K562 (cell line): ENCODE measurements at regions not wholly inside any gene's neighbourhood (a gene's known extent, or its start where the extent isn't known, plus 50 kb on each side); places are given as distances from the start of the nearest gene placed in this dataset.

Experiments
- ATAC-seq: fragments of 200-7000 bp; cut with Tn5 transposase; 3 replicates; pipeline ENCODE4 v1.9.1; 2020; ENCODE audit warnings: moderate library complexity
- BruUV-seq: library from RNA; stranded (reverse); fragments of 400-500 nt; replicated peaks from 2 replicates; lab custom pipeline; 2021; lab: Mats Ljungman, UMichigan
- CTCF ChIA-PET: fragments of 300-600 bp; formaldehyde crosslinking; extraction: SDS; loops from one replicate; lab custom pipeline; 2021; ENCODE audit warnings: low intra/inter-chr PET ratio; lab: Yijun Ruan, JAX
- POLR2A ChIA-PET: fragments of 300-600, 350-650 bp; sonication (Branson Sonifier 250); formaldehyde crosslinking; extraction: SDS; loops from one replicate; lab custom pipeline; 2021; ENCODE audit warnings: antibody characterized with exemption, inconsistent platforms; lab: Yijun Ruan, JAX
- DNase-seq, 4 experiments: peaks; one replicate each; pipeline versions ENCODE4 v3.0.0 to v3.0.0-alpha.2; 2011 to 2018; ENCODE audit warnings: low spot score in 3 of 4, mixed read lengths in 3 of 4; ENCODE audit errors: extremely low read depth in 1 of 4
- FAIRE-seq: peaks from 2 replicates; lab custom pipeline; 2011; peaks lifted over from hg19 to GRCh38; lab: Jason Lieb, UNC
- H2AFZ ChIP-seq: 2 replicates; pipeline ENCODE4 v1.6.0; 2011; ENCODE audit warnings: low read depth, low read length, control low read depth, inconsistent platforms
- H3K27ac ChIP-seq: fragments of 200-600 bp; 3 replicates; pipeline ENCODE4 v1.8.0; 2011; ENCODE audit warnings: low read depth, mild to moderate bottlenecking, control low read depth, inconsistent platforms, low read length, moderate library complexity, mixed read lengths; ENCODE audit errors: extremely low read depth
- H3K27me3 ChIP-seq, 2 experiments: fragments of 300-600 bp in 1 of 2; 2 replicates in 1 of 2; 3 replicates in 1 of 2; pipeline versions ENCODE4 v1.6.0 to v1.8.0; 2011; ENCODE audit warnings: inconsistent platforms in 2 of 2, low read length in 2 of 2, mild to moderate bottlenecking in 1 of 2, mixed read lengths in 1 of 2, moderate library complexity in 1 of 2; ENCODE audit not compliant: control insufficient read depth in 2 of 2, insufficient read depth in 2 of 2
- H3K36me3 ChIP-seq: fragments of 300-600 bp; 3 replicates; pipeline ENCODE4 v1.8.0; 2011; ENCODE audit warnings: mild to moderate bottlenecking, low read length, inconsistent platforms; ENCODE audit not compliant: control insufficient read depth, insufficient read depth
- H3K4me1 ChIP-seq, 2 experiments: fragments of 200-600 bp in 1 of 2; replicated peaks in 1 of 2; 2 replicates in 1 of 2; 3 replicates in 1 of 2; pipeline versions ENCODE4 v1.5.1 to v1.8.0; 2011; ENCODE audit warnings: inconsistent platforms in 2 of 2, low read length in 2 of 2, mild to moderate bottlenecking in 1 of 2, mixed read lengths in 1 of 2, moderate library complexity in 1 of 2; ENCODE audit not compliant: control insufficient read depth in 2 of 2, insufficient read depth in 2 of 2
- H3K4me2 ChIP-seq: 2 replicates; pipeline ENCODE4 v1.6.1; 2011; ENCODE audit warnings: low read length, control low read depth, inconsistent platforms, mixed read lengths; ENCODE audit not compliant: insufficient read depth
- H3K4me3 ChIP-seq: fragments of 200-600 bp; sonication (generic), shearing (Covaris generic); 2 replicates; pipeline ENCODE4 v1.5.1; 2016; ENCODE audit warnings: control low read depth, inconsistent platforms
- H3K79me2 ChIP-seq: fragments of 200-600 bp; 3 replicates; pipeline ENCODE4 v1.8.0; 2011; ENCODE audit warnings: low read length, inconsistent platforms; ENCODE audit not compliant: control insufficient read depth, insufficient read depth
- H3K9ac ChIP-seq, 2 experiments: 2 replicates each; pipeline versions ENCODE4 v1.6.0 to v1.6.1; 2011; ENCODE audit warnings: low read depth in 2 of 2, low read length in 2 of 2, control low read depth in 1 of 2, inconsistent platforms in 1 of 2, mild to moderate bottlenecking in 1 of 2, mixed read lengths in 1 of 2; ENCODE audit not compliant: insufficient read depth in 1 of 2
- H3K9me1 ChIP-seq: one replicate; pipeline ENCODE4 v1.6.0; 2011; ENCODE audit warnings: inconsistent platforms, mild to moderate bottlenecking, low read length, moderate library complexity; ENCODE audit not compliant: control insufficient read depth, insufficient read depth
- H3K9me3 ChIP-seq: replicated peaks from 2 replicates; pipeline ENCODE4 v1.5.1; 2011; ENCODE audit warnings: low read depth, low read length, inconsistent platforms; ENCODE audit not compliant: control insufficient read depth, insufficient read depth
- H4K20me1 ChIP-seq: replicated peaks from 2 replicates; pipeline ENCODE4 v1.6.1; 2011; ENCODE audit warnings: low read length, inconsistent platforms, mixed read lengths; ENCODE audit not compliant: control insufficient read depth, insufficient read depth
- BMI1 ChIP-seq: fragments of 150-350 bp; IDR thresholded peaks from 2 replicates; pipeline ENCODE4 v1.6.1; 2014; ENCODE audit warnings: low read length
- ELF1 ChIP-seq: fragments of 200-800 bp; sonication (Bioruptor generic); IDR thresholded peaks from 2 replicates; pipeline ENCODE4 v1.6.1; 2016; ENCODE audit warnings: missing genetic modification characterization, missing compliant biosample characterization
- EZH2 ChIP-seq: IDR thresholded peaks from 2 replicates; pipeline ENCODE4 v1.6.1; 2012; ENCODE audit warnings: low read depth, mild to moderate bottlenecking, inconsistent platforms, low read length, borderline replicate concordance
- GATAD2A ChIP-seq: fragments of 450-650 bp; IDR thresholded peaks from 2 replicates; pipeline ENCODE4 v1.6.1; 2017
- MTF1 ChIP-seq: fragments of 250-450 bp; sonication (Bioruptor Pico); IDR thresholded peaks from 2 replicates; pipeline ENCODE4 v1.9.0; 2021; ENCODE audit warnings: moderate library complexity, mild to moderate bottlenecking, inconsistent platforms, borderline replicate concordance
- NFYB ChIP-seq: IDR thresholded peaks from 2 replicates; pipeline ENCODE4 v1.6.1; 2011; ENCODE audit warnings: mild to moderate bottlenecking, moderate library complexity; ENCODE audit not compliant: insufficient read length; ENCODE audit errors: extremely low read depth
- ZC3H11A ChIP-seq: IDR thresholded peaks from 2 replicates; pipeline ENCODE4 v1.6.1; 2012; ENCODE audit warnings: low read depth, low read length, improper control_type of control experiment
- WGBS: fragments of 100-300 bp; shearing (Covaris generic); methylation state at CpG from one replicate; pipeline ENCODE4 v1.1.6; 2016; ENCODE audit warnings: low coverage, mixed read lengths; ENCODE audit not compliant: insufficient coverage; ENCODE audit errors: missing lambda C conversion rate; 5-methylcytosine and 5-hydroxymethylcytosine counted together
- in situ Hi-C: fragments of 300-500 bp; cut with MboI; formaldehyde crosslinking; loops from 4 replicates; pipeline ENCODE4 v1.15.0; 2018; ENCODE audit warnings: inconsistent platforms, mixed read lengths
- intact Hi-C: fragments of 100-400 bp; cut with micrococcal nuclease; formaldehyde crosslinking; loops from 2 replicates; pipeline ENCODE4 v1.14.2; 2022
- TF ChIP-seq, protein P1 (sequence below): IDR thresholded peaks from 3 replicates; pipeline ENCODE4 v1.6.1; 2011; ENCODE audit warnings: borderline replicate concordance, mild to moderate bottlenecking; ENCODE audit not compliant: insufficient read length, insufficient read depth
- TF ChIP-seq, protein P2 (sequence below): fragments of 200-600 bp; sonication (generic); IDR thresholded peaks from one replicate; pipeline ENCODE4 v1.6.1; 2012; ENCODE audit warnings: mild to moderate bottlenecking, low read depth, low read length, inconsistent platforms

DNA sequence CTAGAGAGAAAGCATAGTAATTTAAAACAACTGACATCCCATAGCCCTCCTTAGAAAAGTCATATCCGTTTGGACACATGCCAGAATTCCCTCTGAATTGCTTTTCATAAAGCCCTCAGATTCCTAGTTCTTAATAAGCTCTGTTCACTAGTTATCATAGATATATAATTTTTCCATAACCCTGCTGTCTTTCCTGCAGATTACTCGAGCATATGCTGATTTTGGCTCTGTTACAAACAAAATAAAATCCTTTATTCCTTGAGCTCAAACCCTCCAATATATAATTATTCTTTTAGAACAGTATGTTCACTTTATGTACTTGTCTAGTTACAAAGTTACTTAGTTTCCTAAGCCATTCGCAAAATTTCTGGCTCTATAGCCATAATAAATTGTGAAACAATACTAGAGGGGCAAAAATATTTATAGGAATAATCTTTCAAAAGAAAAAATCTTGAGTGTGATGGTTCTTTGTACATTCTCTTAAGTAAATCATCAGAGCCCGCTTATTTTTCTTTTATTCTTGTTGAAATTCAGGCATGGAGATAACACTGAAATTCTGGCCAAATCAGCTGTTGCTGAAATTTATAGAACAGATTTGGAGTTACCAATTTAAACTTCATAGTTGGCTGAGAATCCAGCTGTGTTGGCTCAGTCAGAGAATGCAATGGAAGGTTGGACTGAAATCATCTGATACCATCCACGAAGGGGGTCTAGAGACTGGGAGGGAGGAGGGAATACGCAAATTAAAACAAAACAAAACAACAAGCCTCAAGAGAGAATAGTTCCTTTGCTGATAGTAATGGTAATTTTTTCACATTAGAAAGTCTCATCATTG, 146.1 kb upstream of the TMEM196 start (continued):
- TF ChIP-seq, protein P1, sequence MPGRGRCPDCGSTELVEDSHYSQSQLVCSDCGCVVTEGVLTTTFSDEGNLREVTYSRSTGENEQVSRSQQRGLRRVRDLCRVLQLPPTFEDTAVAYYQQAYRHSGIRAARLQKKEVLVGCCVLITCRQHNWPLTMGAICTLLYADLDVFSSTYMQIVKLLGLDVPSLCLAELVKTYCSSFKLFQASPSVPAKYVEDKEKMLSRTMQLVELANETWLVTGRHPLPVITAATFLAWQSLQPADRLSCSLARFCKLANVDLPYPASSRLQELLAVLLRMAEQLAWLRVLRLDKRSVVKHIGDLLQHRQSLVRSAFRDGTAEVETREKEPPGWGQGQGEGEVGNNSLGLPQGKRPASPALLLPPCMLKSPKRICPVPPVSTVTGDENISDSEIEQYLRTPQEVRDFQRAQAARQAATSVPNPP, result no peak
- TF ChIP-seq BMI1 (no peak), EZH2 (no peak), MTF1 (CRISPR knock-in tag) (no peak), NFYB (no peak), GATAD2A (no peak)

DNA sequence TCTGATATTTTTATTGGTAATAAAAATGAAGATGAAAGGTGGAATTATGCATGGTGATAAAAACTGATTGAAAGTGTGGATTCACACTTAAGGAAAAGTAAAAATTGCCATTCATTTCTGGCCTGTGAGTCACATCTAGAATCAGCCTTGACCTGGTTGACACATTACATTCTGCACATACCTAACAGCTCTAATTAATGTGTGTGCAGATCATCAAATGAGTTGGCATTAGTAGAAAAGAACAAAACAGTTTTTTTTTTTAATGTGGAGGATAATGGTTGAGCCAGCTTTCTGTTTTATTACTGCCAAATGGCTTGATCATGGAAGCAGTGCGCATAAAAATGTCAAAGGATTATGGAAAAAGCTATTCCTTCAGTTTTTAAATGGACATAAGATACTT, 142.6 kb upstream of the TMEM196 start:
- BruUV-seq, result no TSS peak
- Histone ChIP-seq H3K4me1 (no peaks in the 10 kb centered on the region), H4K20me1 (no peaks in the 10 kb centered on the region), H3K36me3 (no peaks in the 10 kb centered on the region), H3K9me1 (no peaks in the 10 kb centered on the region), H2AFZ (no peak overlapping the region), H3K9me3 (no peaks in the 10 kb centered on the region), H3K79me2 (no peaks in the 10 kb centered on the region), H3K4me3 (no peak overlapping the region), H3K27ac (no peak overlapping the region), H3K9ac (no peak overlapping the region), H3K4me2 (no peak overlapping the region), H3K27me3 (no peaks in the 10 kb centered on the region)
- DNase-seq (no peak), FAIRE-seq (no peak), ATAC-seq (no peak)
- POLR2A ChIA-PET, result no interaction called here
- CTCF ChIA-PET, result no interaction called here
- in situ Hi-C loops (no loop called here), intact Hi-C loops (no loop called here)
- WGBS, result 0% methylated on average over 1 of the region's 1 CpG
- TF ChIP-seq ZC3H11A, result no peak
- TF ChIP-seq ELF1 (tag), result no peak
- TF ChIP-seq, protein P2, sequence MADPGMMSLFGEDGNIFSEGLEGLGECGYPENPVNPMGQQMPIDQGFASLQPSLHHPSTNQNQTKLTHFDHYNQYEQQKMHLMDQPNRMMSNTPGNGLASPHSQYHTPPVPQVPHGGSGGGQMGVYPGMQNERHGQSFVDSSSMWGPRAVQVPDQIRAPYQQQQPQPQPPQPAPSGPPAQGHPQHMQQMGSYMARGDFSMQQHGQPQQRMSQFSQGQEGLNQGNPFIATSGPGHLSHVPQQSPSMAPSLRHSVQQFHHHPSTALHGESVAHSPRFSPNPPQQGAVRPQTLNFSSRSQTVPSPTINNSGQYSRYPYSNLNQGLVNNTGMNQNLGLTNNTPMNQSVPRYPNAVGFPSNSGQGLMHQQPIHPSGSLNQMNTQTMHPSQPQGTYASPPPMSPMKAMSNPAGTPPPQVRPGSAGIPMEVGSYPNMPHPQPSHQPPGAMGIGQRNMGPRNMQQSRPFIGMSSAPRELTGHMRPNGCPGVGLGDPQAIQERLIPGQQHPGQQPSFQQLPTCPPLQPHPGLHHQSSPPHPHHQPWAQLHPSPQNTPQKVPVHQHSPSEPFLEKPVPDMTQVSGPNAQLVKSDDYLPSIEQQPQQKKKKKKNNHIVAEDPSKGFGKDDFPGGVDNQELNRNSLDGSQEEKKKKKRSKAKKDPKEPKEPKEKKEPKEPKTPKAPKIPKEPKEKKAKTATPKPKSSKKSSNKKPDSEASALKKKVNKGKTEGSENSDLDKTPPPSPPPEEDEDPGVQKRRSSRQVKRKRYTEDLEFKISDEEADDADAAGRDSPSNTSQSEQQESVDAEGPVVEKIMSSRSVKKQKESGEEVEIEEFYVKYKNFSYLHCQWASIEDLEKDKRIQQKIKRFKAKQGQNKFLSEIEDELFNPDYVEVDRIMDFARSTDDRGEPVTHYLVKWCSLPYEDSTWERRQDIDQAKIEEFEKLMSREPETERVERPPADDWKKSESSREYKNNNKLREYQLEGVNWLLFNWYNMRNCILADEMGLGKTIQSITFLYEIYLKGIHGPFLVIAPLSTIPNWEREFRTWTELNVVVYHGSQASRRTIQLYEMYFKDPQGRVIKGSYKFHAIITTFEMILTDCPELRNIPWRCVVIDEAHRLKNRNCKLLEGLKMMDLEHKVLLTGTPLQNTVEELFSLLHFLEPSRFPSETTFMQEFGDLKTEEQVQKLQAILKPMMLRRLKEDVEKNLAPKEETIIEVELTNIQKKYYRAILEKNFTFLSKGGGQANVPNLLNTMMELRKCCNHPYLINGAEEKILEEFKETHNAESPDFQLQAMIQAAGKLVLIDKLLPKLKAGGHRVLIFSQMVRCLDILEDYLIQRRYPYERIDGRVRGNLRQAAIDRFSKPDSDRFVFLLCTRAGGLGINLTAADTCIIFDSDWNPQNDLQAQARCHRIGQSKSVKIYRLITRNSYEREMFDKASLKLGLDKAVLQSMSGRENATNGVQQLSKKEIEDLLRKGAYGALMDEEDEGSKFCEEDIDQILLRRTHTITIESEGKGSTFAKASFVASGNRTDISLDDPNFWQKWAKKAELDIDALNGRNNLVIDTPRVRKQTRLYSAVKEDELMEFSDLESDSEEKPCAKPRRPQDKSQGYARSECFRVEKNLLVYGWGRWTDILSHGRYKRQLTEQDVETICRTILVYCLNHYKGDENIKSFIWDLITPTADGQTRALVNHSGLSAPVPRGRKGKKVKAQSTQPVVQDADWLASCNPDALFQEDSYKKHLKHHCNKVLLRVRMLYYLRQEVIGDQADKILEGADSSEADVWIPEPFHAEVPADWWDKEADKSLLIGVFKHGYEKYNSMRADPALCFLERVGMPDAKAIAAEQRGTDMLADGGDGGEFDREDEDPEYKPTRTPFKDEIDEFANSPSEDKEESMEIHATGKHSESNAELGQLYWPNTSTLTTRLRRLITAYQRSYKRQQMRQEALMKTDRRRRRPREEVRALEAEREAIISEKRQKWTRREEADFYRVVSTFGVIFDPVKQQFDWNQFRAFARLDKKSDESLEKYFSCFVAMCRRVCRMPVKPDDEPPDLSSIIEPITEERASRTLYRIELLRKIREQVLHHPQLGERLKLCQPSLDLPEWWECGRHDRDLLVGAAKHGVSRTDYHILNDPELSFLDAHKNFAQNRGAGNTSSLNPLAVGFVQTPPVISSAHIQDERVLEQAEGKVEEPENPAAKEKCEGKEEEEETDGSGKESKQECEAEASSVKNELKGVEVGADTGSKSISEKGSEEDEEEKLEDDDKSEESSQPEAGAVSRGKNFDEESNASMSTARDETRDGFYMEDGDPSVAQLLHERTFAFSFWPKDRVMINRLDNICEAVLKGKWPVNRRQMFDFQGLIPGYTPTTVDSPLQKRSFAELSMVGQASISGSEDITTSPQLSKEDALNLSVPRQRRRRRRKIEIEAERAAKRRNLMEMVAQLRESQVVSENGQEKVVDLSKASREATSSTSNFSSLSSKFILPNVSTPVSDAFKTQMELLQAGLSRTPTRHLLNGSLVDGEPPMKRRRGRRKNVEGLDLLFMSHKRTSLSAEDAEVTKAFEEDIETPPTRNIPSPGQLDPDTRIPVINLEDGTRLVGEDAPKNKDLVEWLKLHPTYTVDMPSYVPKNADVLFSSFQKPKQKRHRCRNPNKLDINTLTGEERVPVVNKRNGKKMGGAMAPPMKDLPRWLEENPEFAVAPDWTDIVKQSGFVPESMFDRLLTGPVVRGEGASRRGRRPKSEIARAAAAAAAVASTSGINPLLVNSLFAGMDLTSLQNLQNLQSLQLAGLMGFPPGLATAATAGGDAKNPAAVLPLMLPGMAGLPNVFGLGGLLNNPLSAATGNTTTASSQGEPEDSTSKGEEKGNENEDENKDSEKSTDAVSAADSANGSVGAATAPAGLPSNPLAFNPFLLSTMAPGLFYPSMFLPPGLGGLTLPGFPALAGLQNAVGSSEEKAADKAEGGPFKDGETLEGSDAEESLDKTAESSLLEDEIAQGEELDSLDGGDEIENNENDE, result no peak
